ENCODE measurements at regions not wholly inside any gene's neighbourhood (a gene's known extent, or its start where the extent isn't known, plus 50 kb on each side); places are given as distances from the start of the nearest gene placed in this dataset.
"Not testable (repeated sequence)": the region's sequence is repeated elsewhere in the genome, so short reads cannot be mapped to it uniquely, and the experiment has no call there.

- DNase-seq, result no peak
These were observed 313.5 kb downstream of the SUCLA2 start for GRCh38 chr13:47687577-47687976.

- not testable (repeated sequence) for DNase-seq
These were observed 315.9 kb downstream of the SUCLA2 start for GRCh38 chr13:47685156-47685555.

DNA sequence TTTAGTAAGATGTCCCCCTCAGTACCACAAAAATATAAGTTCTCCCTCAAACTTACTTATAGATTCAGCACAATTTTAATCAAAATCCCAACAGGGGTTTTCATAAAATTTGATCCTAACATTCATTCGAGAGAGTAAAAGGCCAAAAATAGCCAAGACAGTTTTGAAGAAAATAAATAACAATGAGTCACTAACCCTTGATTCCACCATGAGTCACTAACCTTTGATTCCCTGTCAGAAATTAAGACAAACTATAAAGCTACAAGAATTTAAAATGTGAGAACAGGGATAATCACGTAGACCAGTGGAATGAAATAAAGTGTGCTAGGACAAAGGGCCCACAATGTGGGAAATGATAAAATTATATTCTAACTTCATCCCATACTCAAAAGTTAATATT, 320.3 kb downstream of the SUCLA2 start:
- DNase-seq, result no peak

DNA sequence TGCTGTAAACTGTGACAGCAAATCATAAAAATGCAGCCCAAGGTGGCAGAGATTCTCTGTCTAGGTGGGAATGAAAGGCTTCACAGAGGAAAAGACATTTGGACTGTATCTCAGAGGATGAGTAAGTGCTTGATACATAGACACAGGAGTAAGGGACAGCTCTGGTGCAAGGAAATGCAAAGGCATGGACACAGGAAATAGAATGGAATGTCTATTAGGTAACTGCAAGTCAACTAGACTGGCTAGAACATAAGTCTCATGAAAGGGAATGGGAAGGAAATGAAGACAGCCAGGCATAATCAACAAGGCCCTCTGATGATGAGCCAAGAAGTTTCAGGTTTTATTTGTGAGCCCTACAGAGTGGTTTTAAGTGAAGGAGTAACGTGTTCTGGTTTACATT, 321.7 kb downstream of the SUCLA2 start:
- DNase-seq, result no peak

GRCh38 chr13:47678201-47678968, 322.7 kb downstream of the SUCLA2 start:
- no peak for DNase-seq

DNA sequence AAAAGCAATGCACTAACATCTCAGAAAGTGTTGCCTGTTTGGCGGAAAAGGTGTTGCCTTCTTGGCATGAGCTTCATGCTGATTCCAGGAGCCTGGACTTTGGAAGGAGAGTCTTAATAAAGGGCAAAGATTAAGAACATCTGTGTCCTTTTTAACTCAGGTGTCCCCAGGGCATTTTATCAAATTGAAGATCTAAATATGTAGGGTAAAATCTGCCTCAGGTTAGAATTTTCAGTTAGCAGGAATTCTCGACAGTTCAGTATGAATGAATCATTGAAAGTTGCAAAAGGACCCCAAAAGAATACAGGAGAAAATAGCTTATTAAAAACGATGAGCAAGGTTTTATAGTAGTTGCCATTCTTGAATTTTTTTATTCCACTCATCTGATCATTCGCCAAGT, 325.2 kb downstream of the SUCLA2 start:
- DNase-seq, result no peak

- peak; percentile 75 for DNase-seq
These were observed 327.8 kb downstream of the SUCLA2 start for GRCh38 chr13:47673009-47673850.

- DNase-seq, result peak; percentile 50
These were observed 328.6 kb downstream of the SUCLA2 start for GRCh38 chr13:47672245-47673008.

DNA sequence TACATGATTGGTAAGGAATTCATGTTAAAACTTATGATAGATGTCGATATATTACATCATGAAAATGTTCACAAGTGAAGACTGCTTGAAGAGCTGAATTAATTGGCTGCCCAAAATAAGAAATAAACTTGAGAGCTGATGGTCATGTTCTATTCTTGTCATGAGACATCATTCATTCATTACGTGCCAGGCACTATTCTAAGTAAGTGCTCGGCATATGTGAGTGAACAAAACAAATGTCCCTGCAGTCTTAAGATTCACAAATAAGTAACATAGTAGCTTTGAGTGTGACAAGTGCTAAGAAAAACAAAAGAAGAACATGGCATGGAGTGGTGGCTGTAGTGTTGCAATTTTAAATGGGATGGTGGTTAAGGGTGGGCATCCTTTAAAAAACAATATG, 329.3 kb downstream of the SUCLA2 start:
- DNase-seq, result no peak

GRCh38 chr13:47665043-47665442, 336.0 kb downstream of the SUCLA2 start:
- no peak for DNase-seq

DNA sequence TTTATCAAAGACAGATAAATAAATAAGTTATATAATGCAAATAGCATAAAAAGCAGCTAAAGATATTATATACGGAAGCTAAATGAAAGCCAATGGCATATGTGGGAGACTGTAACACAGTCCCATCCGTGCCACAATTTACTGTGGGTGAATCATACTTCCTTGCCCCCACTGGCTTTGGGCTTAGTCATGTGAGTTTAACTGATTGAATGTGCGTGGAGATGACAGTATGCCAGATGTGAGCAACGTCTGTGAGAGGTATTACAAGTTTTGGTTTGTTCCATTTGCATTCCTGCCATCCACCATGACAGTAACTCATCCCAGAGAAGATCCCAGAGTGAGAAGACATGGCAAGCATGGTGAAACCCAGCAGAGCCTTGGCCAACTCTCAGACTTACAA, 340.0 kb downstream of the SUCLA2 start:
- DNase-seq, result no peak

DNA sequence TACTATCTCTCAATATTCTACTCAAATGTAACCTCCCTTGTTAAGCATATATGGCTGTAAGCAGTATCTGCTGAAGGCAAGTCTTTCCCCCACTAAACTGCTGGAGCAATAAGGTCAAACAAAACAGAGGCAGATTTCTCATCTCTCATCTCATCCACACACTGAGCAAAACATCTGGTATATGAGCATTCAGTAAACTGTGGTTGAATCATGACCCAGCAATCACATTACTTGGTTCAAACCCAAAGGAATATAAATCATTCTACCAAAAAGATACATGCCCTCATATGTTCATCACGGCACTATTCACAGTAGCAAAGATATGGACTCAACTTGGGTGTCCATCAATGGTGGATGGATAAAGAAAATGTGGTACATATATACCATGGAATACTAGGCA, 344.4 kb downstream of the SUCLA2 start:
- DNase-seq, result no peak

GRCh38 chr13:47650209-47650608, 350.9 kb downstream of the SUCLA2 start:
- no peak for DNase-seq

- DNase-seq, result no peak
These were observed 354.1 kb downstream of the SUCLA2 start for GRCh38 chr13:47647001-47647400.

- DNase-seq, result no peak
These were observed 354.8 kb downstream of the SUCLA2 start for GRCh38 chr13:47646298-47646697.

DNA sequence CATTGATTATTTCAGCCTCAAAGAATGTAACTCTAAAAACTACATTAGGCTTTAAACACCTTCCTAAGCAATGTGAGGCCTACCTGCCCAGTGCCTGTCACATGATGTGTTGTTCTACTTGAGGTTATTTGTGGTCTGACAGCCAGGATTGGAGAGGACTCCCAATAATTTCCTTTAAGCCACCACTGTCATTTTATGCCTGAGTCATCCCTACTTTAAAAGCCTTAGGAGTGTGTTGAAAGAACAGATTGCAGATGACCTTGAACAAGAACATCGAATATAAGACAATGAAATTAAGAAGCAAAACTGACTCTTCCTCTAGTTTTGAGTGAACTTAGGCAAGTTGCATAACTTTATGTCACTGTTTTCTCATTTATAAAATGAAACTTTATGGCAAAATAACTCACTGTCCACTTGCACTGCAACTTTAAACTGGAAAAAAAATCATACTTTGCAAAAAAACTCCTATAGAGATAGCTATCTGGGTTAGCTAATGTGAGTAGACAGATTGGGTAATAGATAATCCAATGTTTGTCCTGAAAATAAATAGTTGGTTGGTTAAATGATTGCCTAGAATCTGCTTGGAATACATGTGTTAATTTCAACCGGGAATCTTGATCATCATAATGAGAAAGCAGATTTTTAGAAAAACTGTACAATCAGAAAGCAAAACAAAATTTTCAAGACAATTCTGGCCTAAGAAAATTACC, 361.2 kb downstream of the SUCLA2 start:
- no peak for DNase-seq

- DNase-seq, result no peak
These were observed 362.4 kb downstream of the SUCLA2 start for GRCh38 chr13:47638627-47639026.

DNA sequence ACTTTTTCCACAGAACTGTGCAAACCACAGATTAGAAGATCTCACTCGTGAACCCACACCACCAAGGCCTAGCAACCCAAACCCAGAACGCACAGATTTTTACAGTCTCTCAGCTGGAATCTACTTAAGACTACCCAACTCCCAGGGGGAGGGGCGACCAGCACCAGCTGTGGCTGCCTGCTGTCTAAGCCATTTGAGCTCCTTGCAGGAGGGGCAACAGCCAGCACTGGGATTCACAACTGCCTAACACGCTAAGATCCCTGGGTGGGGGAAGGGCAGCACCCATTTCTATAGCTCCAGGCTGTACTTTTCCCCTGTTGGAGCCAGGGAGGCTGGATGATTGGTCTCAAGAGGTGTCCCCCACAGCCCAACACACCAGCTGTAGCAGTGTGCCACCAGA, 368.8 kb downstream of the SUCLA2 start:
- DNase-seq, result no peak

DNA sequence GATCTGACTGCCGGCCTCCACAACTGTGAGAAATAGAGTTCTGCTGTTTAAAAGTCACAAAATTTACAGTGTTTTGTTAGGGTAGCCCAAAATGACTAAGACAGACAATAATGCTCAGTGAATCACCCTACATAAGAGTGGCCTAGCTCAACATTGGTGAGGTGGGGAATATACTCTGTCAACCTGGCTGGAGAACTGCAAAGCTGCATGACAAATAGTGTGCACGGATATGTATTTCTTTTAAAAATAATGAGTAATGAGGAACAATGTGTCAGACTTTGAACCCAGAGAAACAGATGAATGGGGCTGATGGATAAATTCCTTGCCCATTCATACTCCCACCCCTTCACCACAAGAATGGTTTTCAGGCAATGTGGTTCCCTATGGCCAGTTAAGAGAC, 372.4 kb downstream of the SUCLA2 start:
- no peak for DNase-seq

- no peak for DNase-seq
These were observed 377.2 kb downstream of the SUCLA2 start for GRCh38 chr13:47623862-47624261.

GRCh38 chr13:47621931-47622330, 379.1 kb downstream of the SUCLA2 start:
- no peak for DNase-seq

DNA sequence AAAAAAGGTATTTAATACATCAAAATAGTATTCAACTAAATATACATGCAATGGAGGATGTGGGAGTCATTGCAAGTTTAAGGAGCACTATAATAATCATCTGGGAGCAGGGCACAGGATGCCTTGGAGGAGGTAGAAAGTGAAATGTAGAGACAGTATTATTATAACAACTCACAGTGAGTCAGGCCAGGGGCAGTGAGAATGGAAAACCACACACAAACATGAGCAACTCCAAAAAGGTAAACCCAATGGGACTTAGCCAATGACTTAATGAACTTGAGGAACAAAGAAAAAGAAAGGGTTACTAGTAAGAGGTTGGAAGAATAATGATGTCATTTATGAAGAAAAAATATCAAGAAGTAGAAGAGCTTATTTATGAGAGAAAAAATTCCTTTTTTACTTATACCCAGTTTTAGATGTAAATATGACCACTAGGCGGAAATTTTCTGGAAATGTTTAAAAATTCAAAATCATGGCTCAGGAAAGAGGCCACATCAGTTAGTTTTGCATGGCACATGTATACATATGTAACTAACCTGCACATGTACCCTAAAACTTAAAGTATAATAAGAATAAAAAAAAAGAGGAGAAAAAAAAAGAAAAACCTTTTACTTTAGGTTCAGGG, 389.3 kb downstream of the SUCLA2 start:
- DNase-seq, result no peak
